Ishikawa (cell line): ENCODE measurements at regions not wholly inside any gene's neighbourhood (a gene's known extent, or its start where the extent isn't known, plus 50 kb on each side); places are given as distances from the start of the nearest gene placed in this dataset.

ENCODE experiments used
- CEBPB ChIP-seq: IDR thresholded peaks from 2 replicates; pipeline ENCODE4 v1.6.1; 2012
- CREB1 ChIP-seq: IDR thresholded peaks from 2 replicates; pipeline ENCODE4 v1.6.1; 2012; ENCODE audit warnings: low read depth
- EGR1 ChIP-seq: IDR thresholded peaks from 2 replicates; pipeline ENCODE4 v1.6.1; 2012
- EP300 ChIP-seq: IDR thresholded peaks from 2 replicates; pipeline ENCODE4 v1.6.1; 2012; ENCODE audit warnings: borderline replicate concordance
- MAX ChIP-seq: IDR thresholded peaks from 2 replicates; pipeline ENCODE4 v1.6.1; 2012
- RAD21 ChIP-seq: IDR thresholded peaks from 2 replicates; pipeline ENCODE4 v1.6.1; 2012; ENCODE audit warnings: low read depth
- TAF1 ChIP-seq: IDR thresholded peaks from 2 replicates; pipeline ENCODE4 v1.6.1; 2012; ENCODE audit warnings: low read depth, mild to moderate bottlenecking
- TCF12 ChIP-seq: IDR thresholded peaks from 2 replicates; pipeline ENCODE4 v1.6.1; 2012; ENCODE audit warnings: low read depth
- TEAD4 ChIP-seq: IDR thresholded peaks from 2 replicates; pipeline ENCODE4 v1.6.1; 2012
- YY1 ChIP-seq: IDR thresholded peaks from 2 replicates; pipeline ENCODE4 v1.6.1; 2012; ENCODE audit warnings: low read depth
- ZBTB7A ChIP-seq: IDR thresholded peaks from 2 replicates; pipeline ENCODE4 v1.6.1; 2012; ENCODE audit warnings: low read depth
- TF ChIP-seq, protein P1 (sequence below): IDR thresholded peaks from 2 replicates; pipeline ENCODE4 v1.6.1; 2012; ENCODE audit warnings: low read depth, mild to moderate bottlenecking

GRCh38 chr4:128517096-128517738 is 229.6 kb upstream of the PGRMC2 start:
- TF ChIP-seq EP300 (no peak), TAF1 (no peak), YY1 (no peak), RAD21 (no peak), CEBPB (no peak), EGR1 (no peak), CREB1 (no peak), ZBTB7A (no peak), TCF12 (no peak), TEAD4 (no peak), MAX (no peak)
- TF ChIP-seq, protein P1, sequence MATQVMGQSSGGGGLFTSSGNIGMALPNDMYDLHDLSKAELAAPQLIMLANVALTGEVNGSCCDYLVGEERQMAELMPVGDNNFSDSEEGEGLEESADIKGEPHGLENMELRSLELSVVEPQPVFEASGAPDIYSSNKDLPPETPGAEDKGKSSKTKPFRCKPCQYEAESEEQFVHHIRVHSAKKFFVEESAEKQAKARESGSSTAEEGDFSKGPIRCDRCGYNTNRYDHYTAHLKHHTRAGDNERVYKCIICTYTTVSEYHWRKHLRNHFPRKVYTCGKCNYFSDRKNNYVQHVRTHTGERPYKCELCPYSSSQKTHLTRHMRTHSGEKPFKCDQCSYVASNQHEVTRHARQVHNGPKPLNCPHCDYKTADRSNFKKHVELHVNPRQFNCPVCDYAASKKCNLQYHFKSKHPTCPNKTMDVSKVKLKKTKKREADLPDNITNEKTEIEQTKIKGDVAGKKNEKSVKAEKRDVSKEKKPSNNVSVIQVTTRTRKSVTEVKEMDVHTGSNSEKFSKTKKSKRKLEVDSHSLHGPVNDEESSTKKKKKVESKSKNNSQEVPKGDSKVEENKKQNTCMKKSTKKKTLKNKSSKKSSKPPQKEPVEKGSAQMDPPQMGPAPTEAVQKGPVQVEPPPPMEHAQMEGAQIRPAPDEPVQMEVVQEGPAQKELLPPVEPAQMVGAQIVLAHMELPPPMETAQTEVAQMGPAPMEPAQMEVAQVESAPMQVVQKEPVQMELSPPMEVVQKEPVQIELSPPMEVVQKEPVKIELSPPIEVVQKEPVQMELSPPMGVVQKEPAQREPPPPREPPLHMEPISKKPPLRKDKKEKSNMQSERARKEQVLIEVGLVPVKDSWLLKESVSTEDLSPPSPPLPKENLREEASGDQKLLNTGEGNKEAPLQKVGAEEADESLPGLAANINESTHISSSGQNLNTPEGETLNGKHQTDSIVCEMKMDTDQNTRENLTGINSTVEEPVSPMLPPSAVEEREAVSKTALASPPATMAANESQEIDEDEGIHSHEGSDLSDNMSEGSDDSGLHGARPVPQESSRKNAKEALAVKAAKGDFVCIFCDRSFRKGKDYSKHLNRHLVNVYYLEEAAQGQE: no peak
